Activated T-cell treated with anti-CD3 and anti-CD28 coated beads for 4 hours (primary cell): ENCODE measurements at regions not wholly inside any gene's neighbourhood (a gene's known extent, or its start where the extent isn't known, plus 50 kb on each side); places are given as distances from the start of the nearest gene placed in this dataset.
"Not testable (repeated sequence)": the region's sequence is repeated elsewhere in the genome, so short reads cannot be mapped to it uniquely, and the experiment has no call there.

Source experiments
- DNase-seq: peaks from one replicate; pipeline ENCODE4 v3.0.0-alpha.2; 2020

- DNase-seq = no peak
These were observed 277.1 kb upstream of the PRKX start for GRCh38 chrX:3990569-3990968.

- not testable (repeated sequence) for DNase-seq
These were observed 258.8 kb upstream of the PRKX start for GRCh38 chrX:3972104-3972858.

GRCh38 chrX:3968749-3969148 lies 255.3 kb upstream of the PRKX start:
- DNase-seq = no peak

- no peak for DNase-seq
These were observed 250.5 kb upstream of the PRKX start for GRCh38 chrX:3963980-3964379.

- DNase-seq = no peak
These were observed 249.3 kb upstream of the PRKX start for GRCh38 chrX:3962511-3963311.

- DNase-seq = no peak
These were observed 247.5 kb upstream of the PRKX start for GRCh38 chrX:3960952-3961351.

GRCh38 chrX:3951859-3952258 lies 238.4 kb upstream of the PRKX start:
- no peak for DNase-seq

- DNase-seq = no peak
These were observed 236.9 kb upstream of the PRKX start for GRCh38 chrX:3950373-3950772.

GRCh38 chrX:3943965-3944364 lies 230.5 kb upstream of the PRKX start:
- DNase-seq = no peak

- no peak for DNase-seq
These were observed 226.7 kb upstream of the PRKX start for GRCh38 chrX:3940000-3940610.

- DNase-seq = no peak
These were observed 225.1 kb upstream of the PRKX start for GRCh38 chrX:3938587-3938986.

- not testable (repeated sequence) for DNase-seq
These were observed 221.7 kb upstream of the PRKX start for GRCh38 chrX:3935196-3935595.

- DNase-seq = not testable (repeated sequence)
These were observed 207.1 kb upstream of the PRKX start for GRCh38 chrX:3920424-3921017.

- DNase-seq = not testable (repeated sequence)
These were observed 206.4 kb upstream of the PRKX start for GRCh38 chrX:3919668-3920423.

- DNase-seq = not testable (repeated sequence)
These were observed 201.4 kb upstream of the PRKX start for GRCh38 chrX:3914813-3915212.

- DNase-seq = not testable (repeated sequence)
These were observed 200.6 kb upstream of the PRKX start for GRCh38 chrX:3914059-3914458.

GRCh38 chrX:3911012-3911411 lies 197.6 kb upstream of the PRKX start:
- not testable (repeated sequence) for DNase-seq

GRCh38 chrX:3910611-3911010 lies 197.2 kb upstream of the PRKX start:
- not testable (repeated sequence) for DNase-seq

- DNase-seq = not testable (repeated sequence)
These were observed 192.2 kb upstream of the PRKX start for GRCh38 chrX:3905522-3906258.

- not testable (repeated sequence) for DNase-seq
These were observed 188.8 kb upstream of the PRKX start for GRCh38 chrX:3902222-3902621.

GRCh38 chrX:3896755-3897154 lies 183.3 kb upstream of the PRKX start:
- DNase-seq = not testable (repeated sequence)

- not testable (repeated sequence) for DNase-seq
These were observed 169.1 kb upstream of the PRKX start for GRCh38 chrX:3882553-3882920.
